Fibroblast of skin of abdomen (primary cell): ENCODE measurements at regions not wholly inside any gene's neighbourhood (a gene's known extent, or its start where the extent isn't known, plus 50 kb on each side); places are given as distances from the start of the nearest gene placed in this dataset.
"Not testable (repeated sequence)": the region's sequence is repeated elsewhere in the genome, so short reads cannot be mapped to it uniquely, and the experiment has no call there.

Experiments used
- DNase-seq: peaks from one replicate; pipeline ENCODE4 v3.0.0-alpha.2; 2013

- DNase-seq, result no peak
These were observed 90.1 kb upstream of the AFDN start for GRCh38 chr6:167736486-167737204.

- no peak for DNase-seq
These were observed 89.4 kb upstream of the AFDN start for GRCh38 chr6:167737205-167737830.

DNA sequence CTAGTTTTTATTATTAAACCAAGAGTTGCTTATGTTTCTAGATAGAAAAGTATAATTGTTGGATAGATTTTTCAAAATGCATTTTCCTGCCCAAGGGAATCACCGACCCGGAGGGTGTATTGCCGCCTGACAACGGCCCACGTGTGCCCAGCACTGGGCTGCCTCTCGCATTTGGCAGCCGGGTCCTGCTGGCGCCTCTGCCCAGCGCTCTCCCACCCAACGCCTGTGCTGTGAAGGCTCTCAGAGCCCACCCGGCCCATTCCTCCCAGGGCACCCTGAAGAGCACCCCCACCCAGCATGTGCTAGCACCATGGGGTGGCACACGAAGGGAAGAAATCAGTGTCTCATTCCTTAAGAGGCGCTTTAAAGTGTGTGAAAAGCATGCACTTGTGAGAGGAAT, 88.3 kb upstream of the AFDN start:
- DNase-seq, result no peak

GRCh38 chr6:167739721-167740475, 86.8 kb upstream of the AFDN start:
- no peak for DNase-seq

GRCh38 chr6:167742719-167743303, 83.9 kb upstream of the AFDN start:
- no peak for DNase-seq

- DNase-seq, result no peak
These were observed 81.7 kb upstream of the AFDN start for GRCh38 chr6:167744681-167745669.

DNA sequence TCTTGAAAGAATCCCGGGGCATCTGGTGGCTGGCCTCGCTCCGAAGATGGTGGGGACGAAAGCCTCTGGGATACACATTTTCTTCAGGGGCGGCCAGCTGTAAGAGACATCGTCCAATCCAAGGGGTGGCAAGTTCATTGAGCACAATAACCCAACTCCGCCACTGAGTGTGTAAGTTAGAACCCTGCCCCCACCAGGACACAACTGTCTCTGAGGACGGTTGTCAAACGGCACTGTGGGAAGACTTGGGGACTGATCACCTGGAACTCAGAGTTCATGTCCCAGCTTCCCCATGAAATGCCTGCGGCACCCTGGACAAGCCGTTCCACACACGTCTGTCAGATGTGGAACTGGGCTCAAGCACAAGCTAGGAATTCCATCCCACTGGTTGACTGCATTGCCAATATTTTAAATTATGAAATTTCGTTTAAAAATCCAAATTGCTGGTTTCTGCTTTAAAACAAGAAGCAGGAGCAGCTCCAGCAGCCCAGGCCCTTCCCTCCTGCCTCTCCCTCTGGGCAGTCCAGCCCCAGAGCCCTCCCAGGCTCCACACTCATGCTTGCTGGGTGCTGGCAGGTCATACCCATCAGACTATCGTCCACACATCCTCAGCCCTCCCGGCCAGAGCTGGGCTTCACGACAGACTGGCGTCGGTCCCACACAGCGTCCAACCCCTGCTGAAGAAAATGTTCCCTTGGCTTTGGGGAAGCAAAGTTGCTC, 80.9 kb upstream of the AFDN start:
- no peak for DNase-seq

DNA sequence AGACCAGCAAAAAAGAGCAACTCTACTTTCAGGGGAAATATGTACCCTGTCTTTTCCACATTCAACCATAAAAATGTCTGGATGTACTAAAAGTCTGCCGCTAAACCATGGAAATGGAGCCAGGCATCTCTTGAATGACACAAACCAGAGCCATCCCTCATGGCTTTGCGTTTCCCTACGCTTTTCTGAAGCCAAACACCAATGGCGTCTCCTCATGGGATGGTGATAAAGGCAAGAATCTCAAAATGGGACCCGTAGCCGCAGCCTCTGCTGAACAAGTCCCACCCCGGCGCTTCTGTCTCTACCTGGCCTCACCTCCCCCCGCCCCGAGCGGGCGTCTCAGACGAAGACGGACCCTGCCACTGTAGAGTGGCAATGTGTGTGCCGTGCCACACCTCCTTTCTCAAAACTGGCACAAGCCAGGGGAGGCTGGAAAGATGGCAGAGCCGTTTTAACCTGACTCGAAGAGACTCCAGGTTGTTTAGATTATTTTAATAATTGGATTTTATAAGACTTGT, 80.3 kb upstream of the AFDN start:
- no peak for DNase-seq

GRCh38 chr6:167746975-167747374, 79.7 kb upstream of the AFDN start:
- DNase-seq, result no peak

DNA sequence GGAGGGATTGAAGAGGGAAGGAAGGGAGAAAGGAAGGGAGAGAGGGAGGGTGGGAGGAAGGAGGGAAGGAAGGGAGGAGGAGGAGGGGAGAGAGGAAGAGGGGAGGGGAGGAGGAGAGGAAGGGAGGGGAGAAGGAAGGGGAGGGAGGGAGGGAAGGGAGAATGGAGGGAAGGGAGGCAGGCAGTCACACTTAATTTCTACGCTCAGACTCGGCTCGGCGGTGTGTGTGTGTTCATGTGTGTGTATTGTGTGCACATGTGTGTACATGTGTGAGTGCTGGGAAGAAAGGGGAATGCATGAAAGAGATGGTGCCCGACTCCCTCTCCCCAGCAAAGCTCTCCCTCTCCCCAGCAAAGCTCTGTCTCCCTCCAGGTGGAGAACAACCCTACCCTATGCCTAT, 79.1 kb upstream of the AFDN start:
- DNase-seq, result no peak

- DNase-seq, result no peak
These were observed 78.7 kb upstream of the AFDN start for GRCh38 chr6:167748046-167748445.

DNA sequence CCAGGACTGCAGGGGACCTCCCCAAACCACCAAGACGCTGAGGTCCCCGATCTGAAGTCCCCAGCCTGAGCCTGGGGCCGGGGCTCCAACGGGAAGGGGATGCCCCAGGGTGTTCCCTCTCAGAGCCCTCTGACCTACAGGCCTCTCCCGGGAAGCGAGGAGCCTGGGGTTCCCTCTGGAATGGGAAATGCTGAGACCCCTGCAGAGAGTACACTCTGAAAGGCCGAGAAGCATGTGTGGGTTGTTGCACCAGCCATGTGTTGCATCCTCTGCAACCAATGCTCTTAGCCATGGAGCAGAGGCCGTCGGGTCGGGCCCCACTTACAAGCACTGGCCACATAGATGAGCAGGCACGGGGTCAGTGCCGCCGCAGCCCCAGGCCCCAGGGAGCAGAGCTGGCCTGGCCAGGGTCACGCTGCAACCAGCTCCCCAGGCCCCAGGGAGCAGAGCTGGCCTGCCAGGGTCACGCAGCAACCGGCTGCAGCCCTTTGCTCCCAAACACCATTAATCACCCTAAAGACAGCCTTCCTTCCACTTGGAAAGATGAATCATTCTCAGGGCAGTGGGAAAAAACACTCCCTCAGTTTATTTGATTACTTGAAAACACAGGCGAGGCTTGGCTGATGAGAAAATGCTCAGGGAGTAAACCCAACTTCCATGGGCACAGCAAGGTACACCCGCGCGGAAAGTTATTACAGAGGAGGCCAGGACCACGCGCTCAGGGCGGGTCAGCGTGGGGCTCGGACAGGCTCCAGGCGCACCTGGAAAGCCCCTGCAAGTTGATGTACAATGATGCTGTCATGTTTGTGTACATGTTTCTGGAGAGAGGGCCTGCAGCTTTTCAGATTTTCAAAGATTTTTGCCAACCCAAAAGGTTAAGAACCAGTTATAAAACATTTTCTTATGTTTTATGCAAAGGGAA, 78.0 kb upstream of the AFDN start:
- no peak for DNase-seq

- DNase-seq, result no peak
These were observed 75.8 kb upstream of the AFDN start for GRCh38 chr6:167750956-167751358.

- no peak for DNase-seq
These were observed 75.1 kb upstream of the AFDN start for GRCh38 chr6:167751579-167752115.

GRCh38 chr6:167753281-167753680, 73.4 kb upstream of the AFDN start:
- not testable (repeated sequence) for DNase-seq

- no peak for DNase-seq
These were observed 72.0 kb upstream of the AFDN start for GRCh38 chr6:167754691-167755090.

- DNase-seq, result no peak
These were observed 71.2 kb upstream of the AFDN start for GRCh38 chr6:167755461-167755860.

DNA sequence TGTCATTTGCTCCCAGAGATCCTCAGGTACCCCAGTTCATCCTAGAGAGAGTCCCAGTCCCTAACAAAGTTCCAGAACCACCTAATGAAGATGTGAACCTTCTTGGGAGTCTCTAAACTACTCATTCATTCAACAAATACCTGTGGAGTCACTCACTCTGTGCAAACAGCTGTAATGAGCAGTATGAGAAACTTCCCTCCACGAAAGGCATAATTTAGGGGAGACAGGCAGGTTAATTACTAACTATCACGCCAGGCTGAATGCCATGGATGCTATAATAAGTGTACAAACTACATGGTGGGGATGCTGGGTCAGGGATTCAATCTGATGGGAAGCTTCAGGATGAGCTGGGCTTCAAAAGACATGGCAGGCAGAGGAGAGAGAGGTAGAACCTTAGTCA, 70.1 kb upstream of the AFDN start:
- DNase-seq, result no peak

- no peak for DNase-seq
These were observed 69.5 kb upstream of the AFDN start for GRCh38 chr6:167757249-167757648.

GRCh38 chr6:167757821-167758220, 68.9 kb upstream of the AFDN start:
- no peak for DNase-seq
